Esophagus muscularis mucosa (tissue), 3 donors: ENCODE measurements at regions not wholly inside any gene's neighbourhood (a gene's known extent, or its start where the extent isn't known, plus 50 kb on each side); places are given as distances from the start of the nearest gene placed in this dataset.
"Not testable (repeated sequence)": the region's sequence is repeated elsewhere in the genome, so short reads cannot be mapped to it uniquely, and the experiment has no call there.

Experiments used
- EP300 ChIP-seq: sonication (generic); formaldehyde crosslinking; IDR thresholded peaks from one replicate; pipeline ENCODE4 v1.6.1; 2017; ENCODE audit warnings: antibody characterized with exemption
- TF ChIP-seq, protein P1 (sequence below), 3 experiments: fragments of 200-600 bp in 2 of 3; fragments of 450-650 bp in 1 of 3; sonication (generic) in 2 of 3; IDR thresholded peaks; one replicate each; pipeline ENCODE4 v1.5.1; 2017 to 2019; ENCODE audit warnings: antibody characterized with exemption in 3 of 3, mild to moderate bottlenecking in 2 of 3, moderate library complexity in 1 of 3

DNA sequence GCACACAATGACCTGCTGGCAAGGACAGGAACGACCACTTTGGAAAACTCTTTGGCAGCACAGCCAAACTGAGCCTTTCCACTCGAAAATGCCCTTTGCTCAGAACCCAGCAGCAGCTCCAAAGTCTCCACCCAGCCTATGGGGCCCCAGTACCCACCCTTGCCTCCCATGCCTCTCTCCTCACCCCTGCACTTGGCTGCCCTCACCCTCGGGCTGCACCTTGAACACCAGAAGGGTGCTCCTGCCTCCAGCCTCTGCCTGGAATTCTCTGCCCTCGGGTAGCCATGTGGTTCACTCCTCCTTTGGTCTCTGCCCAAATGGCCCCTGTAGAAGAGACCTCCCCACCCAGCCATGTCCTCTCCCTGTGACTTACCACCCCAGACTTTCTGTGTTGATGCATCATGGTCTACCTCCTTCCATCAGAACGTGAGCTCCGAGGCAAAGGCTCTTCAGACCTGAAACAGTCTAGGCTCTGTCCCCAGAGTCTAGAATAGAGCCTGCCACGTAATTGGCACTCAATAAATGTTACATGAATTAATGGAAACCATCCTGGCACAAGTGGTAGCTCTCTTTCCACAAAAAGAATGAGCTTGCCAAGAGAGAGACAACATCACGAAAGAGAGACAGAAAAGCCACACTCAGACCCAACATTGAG is 68.5 kb upstream of the METTL9 start:
- not testable (repeated sequence) for TF ChIP-seq EP300
- TF ChIP-seq, protein P1, sequence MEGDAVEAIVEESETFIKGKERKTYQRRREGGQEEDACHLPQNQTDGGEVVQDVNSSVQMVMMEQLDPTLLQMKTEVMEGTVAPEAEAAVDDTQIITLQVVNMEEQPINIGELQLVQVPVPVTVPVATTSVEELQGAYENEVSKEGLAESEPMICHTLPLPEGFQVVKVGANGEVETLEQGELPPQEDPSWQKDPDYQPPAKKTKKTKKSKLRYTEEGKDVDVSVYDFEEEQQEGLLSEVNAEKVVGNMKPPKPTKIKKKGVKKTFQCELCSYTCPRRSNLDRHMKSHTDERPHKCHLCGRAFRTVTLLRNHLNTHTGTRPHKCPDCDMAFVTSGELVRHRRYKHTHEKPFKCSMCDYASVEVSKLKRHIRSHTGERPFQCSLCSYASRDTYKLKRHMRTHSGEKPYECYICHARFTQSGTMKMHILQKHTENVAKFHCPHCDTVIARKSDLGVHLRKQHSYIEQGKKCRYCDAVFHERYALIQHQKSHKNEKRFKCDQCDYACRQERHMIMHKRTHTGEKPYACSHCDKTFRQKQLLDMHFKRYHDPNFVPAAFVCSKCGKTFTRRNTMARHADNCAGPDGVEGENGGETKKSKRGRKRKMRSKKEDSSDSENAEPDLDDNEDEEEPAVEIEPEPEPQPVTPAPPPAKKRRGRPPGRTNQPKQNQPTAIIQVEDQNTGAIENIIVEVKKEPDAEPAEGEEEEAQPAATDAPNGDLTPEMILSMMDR (IDR thresholded peaks at IDR 0.05), result not testable (repeated sequence)
